Neural progenitor cell (in vitro differentiated cells): ENCODE measurements at regions not wholly inside any gene's neighbourhood (a gene's known extent, or its start where the extent isn't known, plus 50 kb on each side); places are given as distances from the start of the nearest gene placed in this dataset.

Source experiments
- CTCF ChIP-seq: fragments of 200-600 bp; sonication (generic); IDR thresholded peaks from 2 replicates; pipeline ENCODE4 v1.5.1; 2017; ENCODE audit warnings: antibody characterized with exemption, mild to moderate bottlenecking
- EZH2phosphoT487 ChIP-seq: fragments of 200-600 bp; sonication (generic); IDR thresholded peaks from 2 replicates; pipeline ENCODE4 v1.6.1; 2017; ENCODE audit warnings: antibody characterized with exemption

- no peak for TF ChIP-seq CTCF
- TF ChIP-seq EZH2phosphoT487, result no peak
Measured at GRCh38 chr14:98756749-98757148, 515.2 kb downstream of the BCL11B start.
